ENCODE measurements at regions not wholly inside any gene's neighbourhood (a gene's known extent, or its start where the extent isn't known, plus 50 kb on each side); places are given as distances from the start of the nearest gene placed in this dataset.

DNA sequence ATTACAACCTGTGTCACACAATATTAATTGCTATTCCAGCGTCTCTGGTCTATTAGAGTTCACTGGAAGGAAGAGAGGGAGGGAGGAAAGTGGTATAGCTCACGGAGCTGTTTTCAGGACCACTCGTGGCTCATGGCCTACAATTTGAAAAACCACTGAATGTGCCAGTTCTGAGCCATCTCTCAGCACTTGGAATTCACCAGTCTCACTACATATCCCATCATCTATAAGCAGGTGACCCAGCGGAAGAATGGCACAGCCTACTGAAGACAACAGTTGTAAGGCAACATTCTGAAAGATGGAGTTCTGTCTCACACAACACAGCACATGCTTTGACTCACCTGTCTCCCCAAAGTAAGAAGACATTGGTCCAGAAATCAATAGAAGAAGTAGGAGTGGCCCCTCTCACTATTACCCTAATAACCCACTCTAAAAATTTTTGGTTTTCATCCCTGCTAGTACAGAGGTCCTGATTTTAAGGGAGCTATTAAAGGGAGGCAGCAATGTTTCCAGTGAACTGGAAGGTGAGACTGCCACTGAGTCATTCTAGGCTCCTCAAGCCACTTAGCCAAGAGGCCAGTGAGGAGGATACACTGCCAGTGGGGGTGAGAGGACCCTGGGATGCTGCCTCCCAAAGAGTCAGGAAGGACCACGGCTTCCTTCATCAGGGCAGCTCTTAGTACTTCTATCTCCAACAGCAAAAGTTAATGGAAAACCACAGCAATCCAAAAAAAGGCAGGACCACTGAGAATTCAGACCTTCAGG lies 50.0 kb upstream of the DOCK9 start:
- Histone ChIP-seq H3K4me2 (ENCODE audit: low read depth, low read length) (no peak overlapping the region), H3K9me3 (ENCODE audit: low read length) (no peaks in the 10 kb centered on the region), H3K27ac (ENCODE audit: extremely low read length, insufficient read depth, low read length) (no peak overlapping the region), H3K36me3 (replicated peaks in 1 of 2; ENCODE audit: control insufficient read depth in 1 of 2, insufficient read depth in 2 of 2, low read length in 2 of 2) (no peaks in the 10 kb centered on the region), H3K27me3 (ENCODE audit: control insufficient read depth in 1 of 2, insufficient read depth in 2 of 2, low read length in 2 of 2) (no peaks in the 10 kb centered on the region; a peak in 1 of 5 replicates), H3K4me3 (replicated peaks in 1 of 3; ENCODE audit: insufficient read depth in 1 of 3, low read depth in 2 of 3, low read length in 3 of 3) (no peak overlapping the region), H3K9ac (ENCODE audit: insufficient read depth, low read depth, low read length) (no peak overlapping the region), H3K79me2 (ENCODE audit: insufficient read depth, low read length) (no peaks in the 10 kb centered on the region), H3K4me1 (ENCODE audit: insufficient read depth, low read length) (no peaks in the 10 kb centered on the region), H4K20me1 (ENCODE audit: insufficient read depth, low read length) (no peaks in the 10 kb centered on the region), H2AFZ (ENCODE audit: low read length) (no peak overlapping the region)
- no peak for FAIRE-seq
- in situ Hi-C loops (cut with HindIII; ENCODE audit: extremely low pct_ligation_motif_present, low pct_unique_long_range_greater_than_20kb) (no loop called here), intact Hi-C loops (cut with micrococcal nuclease; ENCODE audit: unreplicated experiment) (no loop called here)
- no peak for DNase-seq (ENCODE audit: low spot score)
- 47% methylated on average over 5 of the region's 5 CpGs for WGBS (ENCODE audit: low lambda C conversion rate)
- TF ChIP-seq HHEX (CRISPR knock-in tag; IDR thresholded peaks at IDR 0.05), result no peak
- no peak for TF ChIP-seq ZNF160 (CRISPR knock-in tag; IDR thresholded peaks at IDR 0.05)
- no peak for TF ChIP-seq MLLT10 (CRISPR knock-in tag; IDR thresholded peaks at IDR 0.05)
- TF ChIP-seq ZNF737 (CRISPR knock-in tag; IDR thresholded peaks at IDR 0.05; ENCODE audit: borderline replicate concordance), result no peak
- TF ChIP-seq, protein P1, sequence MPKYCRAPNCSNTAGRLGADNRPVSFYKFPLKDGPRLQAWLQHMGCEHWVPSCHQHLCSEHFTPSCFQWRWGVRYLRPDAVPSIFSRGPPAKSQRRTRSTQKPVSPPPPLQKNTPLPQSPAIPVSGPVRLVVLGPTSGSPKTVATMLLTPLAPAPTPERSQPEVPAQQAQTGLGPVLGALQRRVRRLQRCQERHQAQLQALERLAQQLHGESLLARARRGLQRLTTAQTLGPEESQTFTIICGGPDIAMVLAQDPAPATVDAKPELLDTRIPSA (CRISPR knock-in tag; IDR thresholded peaks at IDR 0.05; ENCODE audit: borderline replicate concordance), result no peak
- no peak for TF ChIP-seq KDM6A (CRISPR knock-in tag; IDR thresholded peaks at IDR 0.05; ENCODE audit: low read depth)
- no peak for ATAC-seq
- ChIA-PET POLR2A (no interaction called here), CTCF (ENCODE audit: low intra/inter-chr PET ratio, low total read pairs) (no interaction called here)
- no TSS peak for BruUV-seq (replicated peaks)

DNA sequence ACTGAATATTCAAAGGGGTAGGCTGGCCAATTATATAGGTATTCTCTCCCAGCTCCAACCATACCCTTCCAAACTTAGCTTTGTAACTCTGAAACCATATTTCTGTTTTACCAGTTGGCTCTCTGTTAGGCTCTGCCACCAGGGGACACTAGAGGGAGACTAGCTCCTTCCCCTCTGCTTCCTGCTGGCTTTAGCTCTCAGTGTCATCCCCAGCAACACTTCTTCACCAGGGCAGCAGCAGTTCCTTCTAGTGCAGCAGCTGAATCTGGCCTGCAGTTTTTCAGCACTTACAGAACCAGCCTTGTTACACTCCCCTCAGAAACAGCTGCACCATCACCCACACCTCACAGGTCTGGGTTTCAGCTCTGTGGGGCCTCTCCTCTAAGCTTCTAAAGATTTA lies 51.0 kb upstream of the DOCK9 start:
- POLR2A ChIA-PET, result no interaction called here
- H3K36me3 ChIP-seq (replicated peaks in 1 of 2; ENCODE audit: control insufficient read depth in 1 of 2, insufficient read depth in 2 of 2, low read length in 2 of 2), result no peaks in the 10 kb centered on the region
- no peak overlapping the region for H3K9ac ChIP-seq (ENCODE audit: insufficient read depth, low read depth, low read length)
- FAIRE-seq, result no peak
- intact Hi-C loops (cut with micrococcal nuclease; ENCODE audit: unreplicated experiment) (no loop called here), in situ Hi-C loops (cut with HindIII; ENCODE audit: extremely low pct_ligation_motif_present, low pct_unique_long_range_greater_than_20kb) (no loop called here)
- no peak for DNase-seq (ENCODE audit: low spot score)
- H3K27ac ChIP-seq (ENCODE audit: extremely low read length, insufficient read depth, low read length), result no peak overlapping the region
- H3K9me3 ChIP-seq (ENCODE audit: low read length), result no peaks in the 10 kb centered on the region
- CTCF ChIA-PET (ENCODE audit: low intra/inter-chr PET ratio, low total read pairs), result no interaction called here
- no peaks in the 10 kb centered on the region for H3K79me2 ChIP-seq (ENCODE audit: insufficient read depth, low read length)
- no peaks in the 10 kb centered on the region for H4K20me1 ChIP-seq (ENCODE audit: insufficient read depth, low read length)
- H3K27me3 ChIP-seq (ENCODE audit: control insufficient read depth in 1 of 2, insufficient read depth in 2 of 2, low read length in 2 of 2), result no peaks in the 10 kb centered on the region; a peak in 1 of 5 replicates
- BruUV-seq (replicated peaks), result no TSS peak
- no peak overlapping the region for H2AFZ ChIP-seq (ENCODE audit: low read length)
- H3K4me1 ChIP-seq (ENCODE audit: insufficient read depth, low read length), result no peaks in the 10 kb centered on the region
- H3K4me3 ChIP-seq (replicated peaks in 1 of 3; ENCODE audit: insufficient read depth in 1 of 3, low read depth in 2 of 3, low read length in 3 of 3), result no peak overlapping the region
- no peak overlapping the region for H3K4me2 ChIP-seq (ENCODE audit: low read depth, low read length)
- peak; percentile 55; the same call in 2 of the 3 replicates for ATAC-seq
- TF ChIP-seq SOX5 (CRISPR knock-in tag; IDR thresholded peaks at IDR 0.05; ENCODE audit: borderline replicate concordance) (no peak), ZNF775 (CRISPR knock-in tag; IDR thresholded peaks at IDR 0.05; ENCODE audit: borderline replicate concordance) (no peak), KDM6A (CRISPR knock-in tag; IDR thresholded peaks at IDR 0.05; ENCODE audit: low read depth) (no peak), HNRNPL (IDR thresholded peaks at IDR 0.05; ENCODE audit: low read depth, low read length) (no peak), ZNF343 (CRISPR knock-in tag; IDR thresholded peaks at IDR 0.05) (peak; percentile 100), AGO2 (optimal IDR thresholded peaks at IDR 0.05; ENCODE audit: low read depth, low read length) (no peak), HNRNPH1 (optimal IDR thresholded peaks at IDR 0.05; ENCODE audit: low read depth, low read length) (no peak)
- TF ChIP-seq, protein P2, sequence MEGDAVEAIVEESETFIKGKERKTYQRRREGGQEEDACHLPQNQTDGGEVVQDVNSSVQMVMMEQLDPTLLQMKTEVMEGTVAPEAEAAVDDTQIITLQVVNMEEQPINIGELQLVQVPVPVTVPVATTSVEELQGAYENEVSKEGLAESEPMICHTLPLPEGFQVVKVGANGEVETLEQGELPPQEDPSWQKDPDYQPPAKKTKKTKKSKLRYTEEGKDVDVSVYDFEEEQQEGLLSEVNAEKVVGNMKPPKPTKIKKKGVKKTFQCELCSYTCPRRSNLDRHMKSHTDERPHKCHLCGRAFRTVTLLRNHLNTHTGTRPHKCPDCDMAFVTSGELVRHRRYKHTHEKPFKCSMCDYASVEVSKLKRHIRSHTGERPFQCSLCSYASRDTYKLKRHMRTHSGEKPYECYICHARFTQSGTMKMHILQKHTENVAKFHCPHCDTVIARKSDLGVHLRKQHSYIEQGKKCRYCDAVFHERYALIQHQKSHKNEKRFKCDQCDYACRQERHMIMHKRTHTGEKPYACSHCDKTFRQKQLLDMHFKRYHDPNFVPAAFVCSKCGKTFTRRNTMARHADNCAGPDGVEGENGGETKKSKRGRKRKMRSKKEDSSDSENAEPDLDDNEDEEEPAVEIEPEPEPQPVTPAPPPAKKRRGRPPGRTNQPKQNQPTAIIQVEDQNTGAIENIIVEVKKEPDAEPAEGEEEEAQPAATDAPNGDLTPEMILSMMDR (CRISPR knock-in tag; IDR thresholded peaks at IDR 0.05), result peak; percentile 44
- TF ChIP-seq, protein P3, sequence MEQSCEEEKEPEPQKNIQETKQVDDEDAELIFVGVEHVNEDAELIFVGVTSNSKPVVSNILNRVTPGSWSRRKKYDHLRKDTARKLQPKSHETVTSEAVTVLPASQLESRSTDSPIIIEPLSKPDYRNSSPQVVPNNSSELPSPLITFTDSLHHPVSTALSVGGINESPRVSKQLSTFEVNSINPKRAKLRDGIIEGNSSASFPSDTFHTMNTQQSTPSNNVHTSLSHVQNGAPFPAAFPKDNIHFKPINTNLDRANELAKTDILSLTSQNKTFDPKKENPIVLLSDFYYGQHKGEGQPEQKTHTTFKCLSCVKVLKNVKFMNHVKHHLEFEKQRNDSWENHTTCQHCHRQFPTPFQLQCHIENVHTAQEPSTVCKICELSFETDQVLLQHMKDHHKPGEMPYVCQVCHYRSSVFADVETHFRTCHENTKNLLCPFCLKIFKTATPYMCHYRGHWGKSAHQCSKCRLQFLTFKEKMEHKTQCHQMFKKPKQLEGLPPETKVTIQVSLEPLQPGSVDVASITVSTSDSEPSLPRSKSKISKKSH (CRISPR knock-in tag; IDR thresholded peaks at IDR 0.05; ENCODE audit: borderline replicate concordance), result no peak
- TF ChIP-seq, protein P4, sequence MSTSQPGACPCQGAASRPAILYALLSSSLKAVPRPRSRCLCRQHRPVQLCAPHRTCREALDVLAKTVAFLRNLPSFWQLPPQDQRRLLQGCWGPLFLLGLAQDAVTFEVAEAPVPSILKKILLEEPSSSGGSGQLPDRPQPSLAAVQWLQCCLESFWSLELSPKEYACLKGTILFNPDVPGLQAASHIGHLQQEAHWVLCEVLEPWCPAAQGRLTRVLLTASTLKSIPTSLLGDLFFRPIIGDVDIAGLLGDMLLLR (CRISPR knock-in tag; IDR thresholded peaks at IDR 0.05), result no peak

Data from HepG2 (cell line).